Small intestine (tissue), 7 donors: ENCODE measurements at regions not wholly inside any gene's neighbourhood (a gene's known extent, or its start where the extent isn't known, plus 50 kb on each side); places are given as distances from the start of the nearest gene placed in this dataset.

Experiments used
- DNase-seq, 2 donors: peaks; one replicate each; pipeline versions ENCODE4 v3.0.0 to v3.0.0-alpha.2; 2013
- FAIRE-seq: peaks from 2 replicates; lab custom pipeline; 2012; peaks lifted over from hg19 to GRCh38; lab: Jason Lieb, UNC
- H3K27ac ChIP-seq, 3 donors: one replicate each; pipeline ENCODE4 v1.5.1; 2013; ENCODE audit warnings: low read length in 2 of 3, mild to moderate bottlenecking in 2 of 3, control low read depth in 1 of 3, inconsistent platforms in 1 of 3, low read depth in 1 of 3, moderate library complexity in 1 of 3
- H3K27me3 ChIP-seq, 3 donors: one replicate each; pipeline ENCODE4 v1.6.1; 2013; ENCODE audit warnings: low read length in 3 of 3, inconsistent platforms in 1 of 3; ENCODE audit not compliant: control insufficient read depth in 3 of 3, insufficient read depth in 3 of 3
- H3K36me3 ChIP-seq, 3 donors: one replicate each; pipeline ENCODE4 v1.6.1; 2013; ENCODE audit warnings: low read length in 3 of 3, inconsistent platforms in 1 of 3, low read depth in 1 of 3, mild to moderate bottlenecking in 1 of 3, moderate library complexity in 1 of 3; ENCODE audit not compliant: control insufficient read depth in 3 of 3, insufficient read depth in 2 of 3
- H3K4me1 ChIP-seq, 3 donors: one replicate each; pipeline ENCODE4 v1.6.1; 2013; ENCODE audit warnings: low read length in 2 of 3, inconsistent platforms in 1 of 3, low read depth in 1 of 3, mild to moderate bottlenecking in 1 of 3, moderate library complexity in 1 of 3; ENCODE audit not compliant: control insufficient read depth in 3 of 3, insufficient read depth in 2 of 3
- H3K4me3 ChIP-seq, 3 donors: one replicate each; pipeline ENCODE4 v1.5.1; 2013; ENCODE audit warnings: low read length in 3 of 3, control low read depth in 1 of 3, inconsistent platforms in 1 of 3, low read depth in 1 of 3, mild to moderate bottlenecking in 1 of 3, moderate library complexity in 1 of 3
- H3K9me3 ChIP-seq, 2 donors: one replicate each; pipeline ENCODE4 v1.6.1; 2013; ENCODE audit warnings: low read depth in 1 of 2, low read length in 1 of 2; ENCODE audit not compliant: control insufficient read depth in 2 of 2, insufficient read depth in 1 of 2
- WGBS, 3 donors: extraction: QIAGEN DNeasy Blood & Tissue Kit; methylation state at CpG; one replicate each; pipeline ENCODE4 v1.1.7; 2013; 5-methylcytosine and 5-hydroxymethylcytosine counted together
- donor health status: healthy with polysubstance abuse.
- donor health status: control.
- donor health status: control.
- donor health status: Bipolar disorder and iron deficiency.
- donor health status: healthy.

DNA sequence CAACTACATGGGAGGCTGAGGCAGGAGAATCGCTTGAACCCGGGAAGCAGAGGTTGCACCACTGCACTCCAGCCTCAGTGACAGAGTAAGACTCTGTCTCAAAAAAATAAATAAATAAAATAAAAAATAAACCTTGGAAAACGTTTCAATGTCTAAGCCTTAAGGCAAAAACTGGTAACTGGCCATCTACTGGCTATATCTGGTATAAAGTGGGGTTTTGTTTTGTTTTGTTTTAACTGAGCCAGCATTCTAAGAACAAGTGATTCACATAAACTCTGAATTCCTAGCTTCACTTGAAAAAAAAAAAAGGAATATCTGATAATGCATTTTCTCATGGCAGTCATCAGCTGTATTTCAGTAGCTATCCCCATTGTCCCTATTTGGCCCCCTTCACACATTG is 126.1 kb upstream of the EFNA5 start:
- no peaks in the 10 kb centered on the region for H3K36me3 ChIP-seq
- no peak for DNase-seq
- 71 to 81% (median 74%) methylated on average over 3 of the region's 3 CpGs for WGBS, 3 donors
- H3K27me3 ChIP-seq = peaks cover 0 to 3% (median 0%) of the 10 kb centered on the region in 3 donors
- H3K27ac ChIP-seq = no peak overlapping the region
- no peaks in the 10 kb centered on the region for H3K4me1 ChIP-seq
- H3K4me3 ChIP-seq = no peak overlapping the region
- no peaks in the 10 kb centered on the region for H3K9me3 ChIP-seq
- FAIRE-seq = no peak

DNA sequence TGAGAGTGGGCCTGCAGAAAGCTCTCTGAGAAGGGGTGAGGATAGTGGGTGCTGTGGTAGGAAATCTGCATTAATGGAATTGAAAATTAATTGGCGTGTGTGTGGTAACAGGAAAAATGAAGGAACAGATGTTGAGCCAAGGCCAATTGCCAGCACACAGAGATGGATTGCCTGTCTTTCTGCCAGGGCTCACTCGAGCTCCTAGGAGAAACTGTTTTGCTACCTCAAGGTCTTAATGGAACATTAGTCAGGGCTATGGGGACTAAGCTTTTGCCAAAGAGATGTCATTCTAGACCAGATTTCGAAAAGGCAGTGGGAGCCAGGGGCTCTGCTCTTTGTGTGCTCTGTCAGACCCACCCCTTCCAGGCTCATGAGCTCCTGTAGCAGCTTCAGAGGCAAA is 124.0 kb upstream of the EFNA5 start:
- H3K27ac ChIP-seq = no peak overlapping the region
- no peak for FAIRE-seq
- no peaks in the 10 kb centered on the region for H3K4me1 ChIP-seq
- no peak overlapping the region for H3K4me3 ChIP-seq
- no peak for DNase-seq
- peaks cover 0 to 3% (median 0%) of the 10 kb centered on the region in 3 donors for H3K27me3 ChIP-seq
- WGBS, 3 donors = 71 to 79% (median 72%) methylated on average over 3 of the region's 3 CpGs
- H3K9me3 ChIP-seq = no peaks in the 10 kb centered on the region
- no peaks in the 10 kb centered on the region for H3K36me3 ChIP-seq

DNA sequence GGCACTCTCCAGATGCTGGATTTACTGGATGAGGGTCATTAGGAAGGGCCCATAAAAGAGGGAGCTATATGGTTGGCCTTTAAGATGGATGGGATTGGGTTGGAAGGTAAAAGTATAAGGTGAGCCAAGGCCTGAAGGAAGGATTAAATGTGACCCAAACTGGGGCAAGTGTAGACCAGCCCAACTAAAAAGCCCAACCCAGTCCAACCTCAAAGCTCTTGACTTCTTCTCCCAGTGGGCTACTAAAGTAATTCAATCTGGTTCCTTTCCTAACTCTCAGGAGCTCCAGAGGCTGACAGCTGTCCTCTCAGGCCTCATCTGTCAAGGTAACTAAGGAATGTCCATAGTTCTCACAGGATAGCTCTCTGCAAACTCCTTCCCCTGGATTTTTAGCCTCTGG is 122.2 kb upstream of the EFNA5 start:
- FAIRE-seq = no peak
- Histone ChIP-seq H3K27ac (no peak overlapping the region), H3K36me3 (no peaks in the 10 kb centered on the region), H3K27me3 (peaks cover 0 to 3% (median 0%) of the 10 kb centered on the region in 3 donors), H3K4me3 (no peak overlapping the region), H3K4me1 (no peaks in the 10 kb centered on the region), H3K9me3 (peaks cover 0 to 4% of the 10 kb centered on the region in 2 donors)
- no peak for DNase-seq

DNA sequence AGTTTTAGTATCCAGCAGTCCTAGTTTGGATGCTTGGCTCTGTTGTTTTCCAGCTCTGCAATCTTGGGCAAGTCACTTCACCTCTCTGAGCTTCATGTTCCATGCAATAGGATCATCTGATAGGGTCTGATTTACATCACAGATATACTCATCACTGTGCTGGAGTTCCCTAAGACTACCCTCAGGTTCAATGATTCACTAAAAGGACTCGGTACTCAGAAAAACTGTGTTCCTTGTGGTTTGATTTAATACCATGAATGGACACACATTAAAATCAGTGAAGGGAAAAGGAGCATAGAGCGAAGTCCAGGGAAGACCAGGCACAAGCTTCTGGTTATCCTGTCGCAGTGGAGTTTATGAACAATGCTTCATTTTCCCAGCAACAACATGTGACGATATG is 119.9 kb upstream of the EFNA5 start:
- Histone ChIP-seq H3K4me3 (no peak overlapping the region), H3K27ac (no peak overlapping the region), H3K4me1 (no peaks in the 10 kb centered on the region), H3K9me3 (peaks cover 0 to 8% of the 10 kb centered on the region in 2 donors), H3K27me3 (no peaks in the 10 kb centered on the region), H3K36me3 (no peaks in the 10 kb centered on the region)
- DNase-seq (no peak), FAIRE-seq (no peak)
- 89 to 95% (median 91%) methylated on average over 4 of the region's 4 CpGs for WGBS, 3 donors

DNA sequence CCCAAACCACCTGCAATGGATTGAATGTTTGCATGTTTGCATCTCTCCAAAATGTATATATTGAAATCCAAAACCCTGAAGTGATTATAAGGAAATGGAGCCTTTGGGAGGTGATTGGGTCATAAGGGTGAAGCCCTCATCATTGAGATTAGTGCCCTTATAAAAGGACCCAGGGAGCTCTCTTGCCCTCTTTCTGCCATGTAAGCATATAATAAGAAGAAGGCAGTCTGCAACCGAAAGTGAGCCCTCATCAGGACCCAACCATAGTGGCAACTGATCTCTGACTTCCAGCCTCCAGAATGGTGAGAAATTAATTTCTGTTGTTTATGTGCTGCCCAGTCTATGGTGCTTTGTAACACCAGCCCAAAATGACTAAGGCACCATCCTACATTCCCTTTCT is 115.7 kb upstream of the EFNA5 start:
- no peaks in the 10 kb centered on the region for H3K27me3 ChIP-seq
- peaks cover 0 to 11% of the 10 kb centered on the region in 2 donors for H3K9me3 ChIP-seq
- no peak overlapping the region for H3K27ac ChIP-seq
- FAIRE-seq = no peak
- no peaks in the 10 kb centered on the region for H3K36me3 ChIP-seq
- no peak overlapping the region for H3K4me3 ChIP-seq
- 88 to 100% (median 96%) methylated on average over 1 of the region's 1 CpG for WGBS, 3 donors
- no peak for DNase-seq
- H3K4me1 ChIP-seq = peaks cover 0 to 5% (median 0%) of the 10 kb centered on the region in 3 donors

DNA sequence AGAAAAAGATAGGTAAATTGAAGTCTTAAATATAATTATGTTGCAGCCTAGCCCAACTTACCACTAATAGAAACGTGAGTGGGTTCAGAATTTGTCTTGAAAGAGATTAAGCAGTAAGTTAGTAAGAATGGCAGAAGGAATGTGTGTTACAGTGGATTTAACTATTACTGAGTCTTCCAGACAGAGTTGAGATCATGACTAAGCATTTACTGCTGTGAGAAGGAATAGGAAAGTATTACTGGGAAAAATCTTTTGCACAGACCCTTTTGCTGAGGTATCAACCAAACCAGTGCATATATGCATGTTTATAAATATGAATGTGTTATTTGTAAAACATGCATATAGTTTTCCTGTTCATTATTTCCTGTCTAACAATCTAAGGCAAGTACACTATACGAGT is 112.8 kb upstream of the EFNA5 start:
- no peak overlapping the region for H3K27ac ChIP-seq
- H3K4me3 ChIP-seq = no peak overlapping the region
- H3K9me3 ChIP-seq = peaks cover 0 to 12% of the 10 kb centered on the region in 2 donors
- H3K27me3 ChIP-seq = no peaks in the 10 kb centered on the region
- 56 to 78% (median 76%) methylated on average over 2 of the region's 2 CpGs for WGBS, 3 donors
- no peaks in the 10 kb centered on the region for H3K36me3 ChIP-seq
- FAIRE-seq (no peak), DNase-seq (no peak)
- peaks cover 0 to 5% (median 0%) of the 10 kb centered on the region in 3 donors for H3K4me1 ChIP-seq

DNA sequence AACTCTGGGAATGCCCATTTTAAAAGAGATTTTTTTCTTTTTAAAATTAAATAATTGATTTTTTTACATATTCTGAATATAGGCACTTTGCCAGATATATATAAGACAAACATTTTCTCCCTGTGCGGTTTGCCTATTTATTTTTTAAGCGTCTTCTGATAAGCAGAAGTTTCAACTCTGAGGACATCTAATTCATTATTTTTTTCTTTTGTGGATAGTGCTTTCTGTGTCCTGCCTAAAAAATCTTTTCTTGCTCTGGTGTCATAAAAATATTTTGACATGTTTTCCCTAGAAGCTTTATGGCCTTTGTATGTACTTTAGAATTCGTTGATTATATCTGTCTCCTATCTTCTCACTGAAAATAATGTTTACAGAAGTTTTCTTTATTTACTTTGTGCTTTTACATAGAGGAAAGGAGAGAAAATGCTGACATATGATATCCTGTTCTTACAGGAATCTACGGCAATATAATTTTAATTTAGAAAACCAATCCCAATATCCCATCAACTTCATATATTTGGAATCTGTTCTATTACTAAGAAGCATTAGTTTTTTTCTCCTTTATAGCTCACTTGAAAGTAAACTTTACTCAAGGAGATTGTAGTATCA is 111.9 kb upstream of the EFNA5 start:
- no peak for FAIRE-seq

DNA sequence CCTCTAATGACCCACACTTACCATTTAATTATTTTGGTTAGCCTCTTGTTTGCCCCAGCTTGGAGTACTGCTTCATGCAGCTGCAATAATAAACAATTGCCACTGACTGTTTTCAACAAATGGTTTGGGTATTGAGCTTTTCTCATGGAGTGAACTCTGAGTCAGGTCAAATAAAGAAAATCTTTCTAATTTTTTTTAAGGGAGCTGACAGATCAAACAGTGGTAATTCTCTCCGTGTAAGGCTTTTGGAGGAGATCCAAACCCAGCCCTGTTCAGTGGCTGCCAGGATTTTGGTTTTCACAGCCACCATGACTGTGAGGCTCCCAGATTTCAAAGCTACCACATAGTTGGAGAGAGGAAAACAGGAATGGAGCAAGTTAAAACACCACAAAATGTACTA is 110.7 kb upstream of the EFNA5 start:
- WGBS, 3 donors = 19 to 29% (median 28%) methylated on average over 1 of the region's 1 CpG
- Histone ChIP-seq H3K4me3 (no peak overlapping the region), H3K9me3 (peaks cover 0 to 9% of the 10 kb centered on the region in 2 donors), H3K27me3 (no peaks in the 10 kb centered on the region), H3K36me3 (no peaks in the 10 kb centered on the region), H3K4me1 (peaks cover 0 to 5% (median 0%) of the 10 kb centered on the region in 3 donors), H3K27ac (peak overlapping the region; percentile 20 to 78 (median 39))
- FAIRE-seq (no peak), DNase-seq (peak in 1 of 2 donors; percentile 5)

More for the DNA sequence above, 111.9 kb upstream of the EFNA5 start:
- no peaks in the 10 kb centered on the region for H3K27me3 ChIP-seq
- no peak overlapping the region for H3K27ac ChIP-seq
- peaks cover 0 to 5% (median 0%) of the 10 kb centered on the region in 3 donors for H3K4me1 ChIP-seq
- H3K36me3 ChIP-seq = no peaks in the 10 kb centered on the region
- H3K9me3 ChIP-seq = peaks cover 0 to 12% of the 10 kb centered on the region in 2 donors
- DNase-seq = no peak
- 46 to 66% (median 51%) methylated on average over 4 of the region's 4 CpGs for WGBS, 3 donors
- no peak overlapping the region for H3K4me3 ChIP-seq

DNA sequence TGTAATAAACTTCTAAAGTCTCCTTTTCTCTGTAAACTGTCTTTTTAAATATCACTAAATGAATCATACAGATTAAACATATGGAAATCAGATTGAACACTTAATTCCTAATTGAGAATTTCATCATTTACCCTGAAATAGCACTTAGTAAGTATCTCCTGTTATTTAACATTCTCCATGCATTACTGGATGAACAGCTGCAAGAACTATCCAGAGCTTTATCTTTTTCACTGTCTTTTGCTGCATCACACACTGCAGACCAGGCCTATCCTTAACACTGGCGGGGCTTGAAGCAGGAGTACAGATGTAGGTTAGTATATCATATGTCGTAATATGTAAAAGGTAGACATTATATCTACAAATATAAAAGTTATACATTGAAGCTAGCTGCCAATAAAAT is 108.7 kb upstream of the EFNA5 start:
- Histone ChIP-seq H3K4me3 (no peak overlapping the region), H3K4me1 (peaks cover 0 to 5% (median 0%) of the 10 kb centered on the region in 3 donors), H3K27me3 (no peaks in the 10 kb centered on the region), H3K9me3 (peaks cover 0 to 8% of the 10 kb centered on the region in 2 donors), H3K27ac (no peak overlapping the region), H3K36me3 (no peaks in the 10 kb centered on the region)
- DNase-seq (no peak), FAIRE-seq (no peak)
- WGBS, 3 donors = 93 to 94% (median 93%) methylated on average over 2 of the region's 2 CpGs
